AG04450 (cell line): ENCODE measurements at regions not wholly inside any gene's neighbourhood (a gene's known extent, or its start where the extent isn't known, plus 50 kb on each side); places are given as distances from the start of the nearest gene placed in this dataset.
"Not testable (repeated sequence)": the region's sequence is repeated elsewhere in the genome, so short reads cannot be mapped to it uniquely, and the experiment has no call there.

Experiments used
- CTCF ChIA-PET: fragments of 300-600, 350-600 bp; formaldehyde crosslinking; extraction: SDS; loops from one replicate; lab custom pipeline; 2022; ENCODE audit warnings: antibody characterized with exemption, inconsistent platforms; lab: Charles Lee
- POLR2A ChIA-PET: fragments of 350-600 bp; formaldehyde crosslinking; extraction: SDS; loops from one replicate; lab custom pipeline; 2021; ENCODE audit warnings: antibody characterized with exemption, inconsistent platforms; lab: Yijun Ruan, JAX
- DNase-seq: peaks from one replicate; pipeline ENCODE4 v3.0.0-alpha.2; 2011; ENCODE audit warnings: low read depth, low spot score
- H3K27ac ChIP-seq: one replicate; pipeline ENCODE4 v1.5.1; 2012; ENCODE audit warnings: low read depth, low read length, control low read depth
- H3K27me3 ChIP-seq: one replicate; pipeline ENCODE4 v1.6.0; 2012; ENCODE audit warnings: low read length; ENCODE audit not compliant: control insufficient read depth, insufficient read depth
- H3K4me3 ChIP-seq: 2 replicates; pipeline ENCODE4 v1.5.1; 2011; ENCODE audit warnings: mild to moderate bottlenecking, low read depth, low read length, control low read depth
- H3K9me3 ChIP-seq: 2 replicates; pipeline ENCODE4 v1.5.1; 2012; ENCODE audit warnings: low read length; ENCODE audit not compliant: control insufficient read depth, insufficient read depth
- CTCF ChIP-seq: IDR thresholded peaks from 2 replicates; pipeline ENCODE4 v1.5.1; 2011; ENCODE audit warnings: low read depth, low read length, control low read depth, inconsistent platforms

DNA sequence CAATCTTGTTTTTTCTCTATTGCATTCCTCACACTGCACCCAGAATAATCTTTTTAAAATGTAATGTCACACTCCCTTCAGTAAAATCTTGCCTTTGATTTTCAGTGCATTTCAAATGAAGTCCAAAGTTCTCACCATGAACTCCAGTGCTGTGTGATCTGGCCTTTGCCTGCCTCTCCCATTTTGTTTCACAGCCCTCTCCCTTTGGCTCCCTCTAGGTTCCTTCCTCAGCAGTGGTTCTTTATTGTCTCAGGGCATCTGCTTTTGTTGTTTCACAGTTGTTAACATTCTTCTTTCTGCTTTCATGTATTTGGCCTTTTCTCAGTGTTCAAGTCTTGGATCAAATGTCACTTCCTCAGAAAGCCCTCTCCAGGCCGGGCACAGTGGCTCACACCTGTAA is 84.5 kb upstream of the AMN1 start:
- Histone ChIP-seq H3K9me3 (no peaks in the 10 kb centered on the region), H3K4me3 (no peak overlapping the region), H3K27me3 (no peaks in the 10 kb centered on the region), H3K27ac (no peak overlapping the region)
- POLR2A ChIA-PET = no interaction called here
- no peak for DNase-seq
- TF ChIP-seq CTCF = peak; percentile 29
- CTCF ChIA-PET = no interaction called here

DNA sequence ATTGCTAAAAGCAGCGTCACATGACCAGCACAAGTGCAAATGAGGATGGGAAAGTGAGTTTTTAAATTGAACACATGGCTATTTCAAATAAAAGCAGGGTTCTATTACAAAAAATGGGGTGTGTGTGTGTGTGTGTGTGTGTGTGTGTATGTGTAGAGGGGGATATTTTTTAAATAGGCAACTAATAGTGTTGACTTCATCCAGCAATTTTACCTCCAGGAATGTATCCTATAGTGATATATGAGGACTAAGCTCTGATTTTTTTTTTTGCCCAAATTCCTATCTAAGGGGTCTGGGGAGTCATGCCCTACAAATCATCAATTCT is 78.9 kb upstream of the AMN1 start:
- no peak overlapping the region for H3K4me3 ChIP-seq
- CTCF ChIA-PET = interaction anchor here (1.4 kb wide), 1 partner anchor 536 kb away, joined by 3 read pairs; no protein-coding TSS in a partner anchor
- no peak for TF ChIP-seq CTCF
- H3K27me3 ChIP-seq = no peaks in the 10 kb centered on the region
- no peaks in the 10 kb centered on the region for H3K9me3 ChIP-seq
- DNase-seq = no peak
- POLR2A ChIA-PET = no interaction called here
- H3K27ac ChIP-seq = no peak overlapping the region

DNA sequence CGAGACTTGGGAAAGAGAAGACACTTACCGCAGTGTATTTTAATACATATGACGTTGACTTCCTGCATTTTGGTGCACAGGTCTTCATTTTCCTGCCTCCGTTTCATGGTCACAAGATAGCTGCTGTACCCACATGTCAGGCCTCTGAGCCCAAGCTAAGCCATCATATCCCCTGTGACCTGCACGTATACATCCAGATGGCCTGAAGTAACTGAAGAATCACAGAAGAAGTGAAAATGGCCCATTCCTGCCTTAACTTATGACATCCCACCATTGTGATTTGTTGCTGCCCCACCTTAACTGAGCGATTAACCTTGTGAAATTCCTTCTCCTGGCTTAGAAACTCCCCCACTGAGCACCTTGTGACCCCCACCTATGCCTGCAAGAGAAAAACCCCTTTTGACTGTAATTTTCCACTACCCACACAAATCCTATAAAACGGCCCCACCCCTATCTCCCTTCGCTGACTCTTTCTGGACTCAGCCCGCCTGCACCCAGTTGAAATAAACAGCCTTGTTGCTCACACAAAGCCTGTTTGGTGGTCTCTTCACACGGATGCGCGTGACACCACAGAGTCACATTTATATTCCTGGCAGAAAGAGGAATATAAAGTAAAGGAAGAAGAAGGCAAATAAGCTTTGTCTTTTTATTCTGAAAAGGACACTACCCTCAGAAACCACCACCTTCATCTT is 78.4 kb upstream of the AMN1 start:
- CTCF ChIA-PET = interaction anchor here (1.4 kb wide), 1 partner anchor 536 kb away, joined by 3 read pairs; no protein-coding TSS in a partner anchor

DNA sequence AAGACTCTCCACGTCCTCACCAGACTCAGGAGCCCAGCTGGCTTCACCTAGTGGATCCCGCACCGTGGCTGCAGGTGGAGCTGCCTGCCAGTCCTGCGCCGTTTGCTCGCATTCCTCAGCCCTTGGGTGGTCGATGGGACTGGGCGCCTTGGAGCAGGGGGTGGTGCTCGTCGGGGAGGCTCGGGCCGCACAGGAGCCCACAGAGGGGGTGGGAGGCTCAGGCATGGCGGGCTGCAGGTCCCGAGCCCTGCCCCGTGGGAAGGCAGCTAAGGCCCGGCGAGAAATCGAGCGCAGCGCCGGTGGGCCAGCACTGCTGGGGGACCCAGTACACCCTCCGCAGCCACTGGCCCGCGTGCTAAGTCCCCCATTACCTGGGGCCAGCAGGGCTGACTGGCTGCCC is 76.9 kb upstream of the AMN1 start:
- H3K9me3 ChIP-seq, POLR2A ChIA-PET, DNase-seq, H3K4me3 ChIP-seq, H3K27me3 ChIP-seq, H3K27ac ChIP-seq, CTCF ChIA-PET: not testable (repeated sequence)

More for the DNA sequence above, 78.4 kb upstream of the AMN1 start:
- DNase-seq, POLR2A ChIA-PET, H3K4me3 ChIP-seq, H3K27ac ChIP-seq, H3K27me3 ChIP-seq, H3K9me3 ChIP-seq: not testable (repeated sequence)

- H3K4me3 ChIP-seq, CTCF ChIA-PET, H3K27me3 ChIP-seq, H3K9me3 ChIP-seq, DNase-seq, POLR2A ChIA-PET, H3K27ac ChIP-seq: not testable (repeated sequence)
These were observed 75.9 kb upstream of the AMN1 start for GRCh38 chr12:31804707-31805106.

- no peak for DNase-seq
- CTCF ChIA-PET = no interaction called here
- no peaks in the 10 kb centered on the region for H3K27me3 ChIP-seq
These were observed 75.3 kb upstream of the AMN1 start for GRCh38 chr12:31804185-31804504.

More at GRCh38 chr12:31804185-31804504, 75.3 kb upstream of the AMN1 start:
- Histone ChIP-seq H3K9me3 (no peaks in the 10 kb centered on the region), H3K4me3 (no peak overlapping the region), H3K27ac (no peak overlapping the region)
- POLR2A ChIA-PET = no interaction called here
- no peak for TF ChIP-seq CTCF
